ENCODE measurements at regions not wholly inside any gene's neighbourhood (a gene's known extent, or its start where the extent isn't known, plus 50 kb on each side); places are given as distances from the start of the nearest gene placed in this dataset.

- TF ChIP-seq RAD21 (conservative IDR thresholded peaks at IDR 0.05) (no peak), POLR2AphosphoS5 (IDR thresholded peaks at IDR 0.05) (no peak), CTCF (IDR thresholded peaks at IDR 0.05; ENCODE audit: poor library complexity, severe bottlenecking) (no peak), MXI1 (conservative IDR thresholded peaks at IDR 0.05; ENCODE audit: poor library complexity, severe bottlenecking) (no peak), TAF1 (IDR thresholded peaks at IDR 0.05; ENCODE audit: low read depth) (no peak), EZH2 (IDR thresholded peaks at IDR 0.05; ENCODE audit: borderline replicate concordance, insufficient read depth, low read length, poor library complexity, severe bottlenecking) (no peak), EP300 (conservative IDR thresholded peaks at IDR 0.05; ENCODE audit: poor library complexity, severe bottlenecking) (no peak), SMC3 (conservative IDR thresholded peaks at IDR 0.05; ENCODE audit: poor library complexity) (no peak)
- TF ChIP-seq, protein P1, sequence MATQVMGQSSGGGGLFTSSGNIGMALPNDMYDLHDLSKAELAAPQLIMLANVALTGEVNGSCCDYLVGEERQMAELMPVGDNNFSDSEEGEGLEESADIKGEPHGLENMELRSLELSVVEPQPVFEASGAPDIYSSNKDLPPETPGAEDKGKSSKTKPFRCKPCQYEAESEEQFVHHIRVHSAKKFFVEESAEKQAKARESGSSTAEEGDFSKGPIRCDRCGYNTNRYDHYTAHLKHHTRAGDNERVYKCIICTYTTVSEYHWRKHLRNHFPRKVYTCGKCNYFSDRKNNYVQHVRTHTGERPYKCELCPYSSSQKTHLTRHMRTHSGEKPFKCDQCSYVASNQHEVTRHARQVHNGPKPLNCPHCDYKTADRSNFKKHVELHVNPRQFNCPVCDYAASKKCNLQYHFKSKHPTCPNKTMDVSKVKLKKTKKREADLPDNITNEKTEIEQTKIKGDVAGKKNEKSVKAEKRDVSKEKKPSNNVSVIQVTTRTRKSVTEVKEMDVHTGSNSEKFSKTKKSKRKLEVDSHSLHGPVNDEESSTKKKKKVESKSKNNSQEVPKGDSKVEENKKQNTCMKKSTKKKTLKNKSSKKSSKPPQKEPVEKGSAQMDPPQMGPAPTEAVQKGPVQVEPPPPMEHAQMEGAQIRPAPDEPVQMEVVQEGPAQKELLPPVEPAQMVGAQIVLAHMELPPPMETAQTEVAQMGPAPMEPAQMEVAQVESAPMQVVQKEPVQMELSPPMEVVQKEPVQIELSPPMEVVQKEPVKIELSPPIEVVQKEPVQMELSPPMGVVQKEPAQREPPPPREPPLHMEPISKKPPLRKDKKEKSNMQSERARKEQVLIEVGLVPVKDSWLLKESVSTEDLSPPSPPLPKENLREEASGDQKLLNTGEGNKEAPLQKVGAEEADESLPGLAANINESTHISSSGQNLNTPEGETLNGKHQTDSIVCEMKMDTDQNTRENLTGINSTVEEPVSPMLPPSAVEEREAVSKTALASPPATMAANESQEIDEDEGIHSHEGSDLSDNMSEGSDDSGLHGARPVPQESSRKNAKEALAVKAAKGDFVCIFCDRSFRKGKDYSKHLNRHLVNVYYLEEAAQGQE (IDR thresholded peaks at IDR 0.05; ENCODE audit: borderline replicate concordance), result no peak
Observed at GRCh38 chr18:10233082-10233875, 221.2 kb upstream of the APCDD1 start.
